ENCODE measurements at regions not wholly inside any gene's neighbourhood (a gene's known extent, or its start where the extent isn't known, plus 50 kb on each side); places are given as distances from the start of the nearest gene placed in this dataset.

GRCh38 chr1:193733674-193734073 is 547.3 kb upstream of the B3GALT2 start:
- DNase-seq (ENCODE audit: low read depth in 3 of 3), result no peak

GRCh38 chr1:193730017-193730416 is 543.6 kb upstream of the B3GALT2 start:
- no peak for DNase-seq (ENCODE audit: low read depth in 3 of 3)

GRCh38 chr1:193729429-193729828 is 543.0 kb upstream of the B3GALT2 start:
- no peak for DNase-seq (ENCODE audit: low read depth in 3 of 3)

GRCh38 chr1:193727850-193728249 is 541.4 kb upstream of the B3GALT2 start:
- no peak for DNase-seq (ENCODE audit: low read depth in 3 of 3)

- no peak for DNase-seq (ENCODE audit: low read depth in 3 of 3)
Observed at GRCh38 chr1:193726722-193727121, 540.3 kb upstream of the B3GALT2 start.

GRCh38 chr1:193712392-193712791 is 526.0 kb upstream of the B3GALT2 start:
- DNase-seq (ENCODE audit: low read depth in 3 of 3), result no peak

- no peak for DNase-seq (ENCODE audit: low read depth in 3 of 3)
Observed at GRCh38 chr1:193709607-193710006, 523.2 kb upstream of the B3GALT2 start.

- DNase-seq (ENCODE audit: low read depth in 3 of 3), result no peak
Observed at GRCh38 chr1:193707271-193708021, 521.0 kb upstream of the B3GALT2 start.

GRCh38 chr1:193706766-193707165 is 520.4 kb upstream of the B3GALT2 start:
- no peak for DNase-seq (ENCODE audit: low read depth in 3 of 3)

- DNase-seq (ENCODE audit: low read depth in 3 of 3), result no peak
Observed at GRCh38 chr1:193705554-193705981, 519.2 kb upstream of the B3GALT2 start.

- DNase-seq (ENCODE audit: low read depth in 3 of 3), result no peak
Observed at GRCh38 chr1:193703655-193704054, 517.2 kb upstream of the B3GALT2 start.

GRCh38 chr1:193703121-193703520 is 516.7 kb upstream of the B3GALT2 start:
- no peak for DNase-seq (ENCODE audit: low read depth in 3 of 3)

GRCh38 chr1:193701759-193702158 is 515.3 kb upstream of the B3GALT2 start:
- no peak for DNase-seq (ENCODE audit: low read depth in 3 of 3)

GRCh38 chr1:193700710-193701355 is 514.4 kb upstream of the B3GALT2 start:
- no peak for DNase-seq (ENCODE audit: low read depth in 3 of 3)

- DNase-seq (ENCODE audit: low read depth in 3 of 3), result no peak
Observed at GRCh38 chr1:193699261-193699660, 512.8 kb upstream of the B3GALT2 start.

- DNase-seq (ENCODE audit: low read depth in 3 of 3), result no peak
Observed at GRCh38 chr1:193697776-193698175, 511.4 kb upstream of the B3GALT2 start.

GRCh38 chr1:193697115-193697762 is 510.8 kb upstream of the B3GALT2 start:
- no peak for DNase-seq (ENCODE audit: low read depth in 3 of 3)

GRCh38 chr1:193694741-193695140 is 508.3 kb upstream of the B3GALT2 start:
- no peak for DNase-seq (ENCODE audit: low read depth in 3 of 3)

GRCh38 chr1:193685986-193686385 is 499.6 kb upstream of the B3GALT2 start:
- no peak for DNase-seq (ENCODE audit: low read depth in 3 of 3)

- no peak for DNase-seq (ENCODE audit: low read depth in 3 of 3)
Observed at GRCh38 chr1:193681422-193681821, 495.0 kb upstream of the B3GALT2 start.

- no peak for DNase-seq (ENCODE audit: low read depth in 3 of 3)
Observed at GRCh38 chr1:193680924-193681316, 494.5 kb upstream of the B3GALT2 start.

GRCh38 chr1:193680247-193680923 is 494.0 kb upstream of the B3GALT2 start:
- no peak for DNase-seq (ENCODE audit: low read depth in 3 of 3)
